GM12874 (cell line): ENCODE measurements at regions not wholly inside any gene's neighbourhood (a gene's known extent, or its start where the extent isn't known, plus 50 kb on each side); places are given as distances from the start of the nearest gene placed in this dataset.

Experiments used
- TF ChIP-seq, protein P1 (sequence below): IDR thresholded peaks from 2 replicates; pipeline ENCODE4 v1.5.1; 2011; ENCODE audit warnings: low read depth, mild to moderate bottlenecking, control low read depth, low read length, moderate library complexity; ENCODE audit not compliant: insufficient read depth

DNA sequence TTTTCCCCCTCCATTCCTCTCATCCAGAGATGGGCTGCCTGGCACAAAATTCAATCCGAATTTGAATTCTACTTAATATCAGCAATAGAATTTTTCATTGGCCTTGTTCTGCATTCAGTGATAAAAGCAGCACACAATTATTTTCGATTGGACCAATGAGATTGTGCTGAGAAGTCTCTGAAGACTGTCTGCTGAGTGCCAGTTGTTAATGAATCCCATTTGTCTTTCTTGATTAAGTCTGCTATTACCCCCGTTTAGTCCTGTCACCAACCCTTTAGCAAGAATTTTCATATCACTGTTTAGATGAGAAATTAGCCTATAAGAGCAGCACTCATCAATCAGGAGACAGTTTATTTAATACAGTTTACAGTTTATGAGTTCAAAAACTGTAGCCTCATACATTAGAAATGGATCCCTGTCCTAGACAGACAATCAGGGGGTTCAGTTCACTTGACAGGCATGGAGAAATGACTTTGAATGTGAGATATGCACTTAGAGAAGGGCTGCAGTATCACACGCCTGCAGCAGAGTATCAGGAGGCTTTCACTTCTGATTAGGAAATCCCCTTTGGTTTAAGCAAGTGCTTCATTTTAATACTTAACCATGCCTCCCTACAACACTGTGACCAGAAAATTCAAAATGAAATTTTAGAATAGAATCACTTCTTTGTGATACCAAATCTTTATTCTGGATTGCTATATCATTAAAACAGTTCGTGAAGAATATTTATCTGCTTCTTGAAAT, 304.7 kb upstream of the PTBP2 start:
- TF ChIP-seq, protein P1, sequence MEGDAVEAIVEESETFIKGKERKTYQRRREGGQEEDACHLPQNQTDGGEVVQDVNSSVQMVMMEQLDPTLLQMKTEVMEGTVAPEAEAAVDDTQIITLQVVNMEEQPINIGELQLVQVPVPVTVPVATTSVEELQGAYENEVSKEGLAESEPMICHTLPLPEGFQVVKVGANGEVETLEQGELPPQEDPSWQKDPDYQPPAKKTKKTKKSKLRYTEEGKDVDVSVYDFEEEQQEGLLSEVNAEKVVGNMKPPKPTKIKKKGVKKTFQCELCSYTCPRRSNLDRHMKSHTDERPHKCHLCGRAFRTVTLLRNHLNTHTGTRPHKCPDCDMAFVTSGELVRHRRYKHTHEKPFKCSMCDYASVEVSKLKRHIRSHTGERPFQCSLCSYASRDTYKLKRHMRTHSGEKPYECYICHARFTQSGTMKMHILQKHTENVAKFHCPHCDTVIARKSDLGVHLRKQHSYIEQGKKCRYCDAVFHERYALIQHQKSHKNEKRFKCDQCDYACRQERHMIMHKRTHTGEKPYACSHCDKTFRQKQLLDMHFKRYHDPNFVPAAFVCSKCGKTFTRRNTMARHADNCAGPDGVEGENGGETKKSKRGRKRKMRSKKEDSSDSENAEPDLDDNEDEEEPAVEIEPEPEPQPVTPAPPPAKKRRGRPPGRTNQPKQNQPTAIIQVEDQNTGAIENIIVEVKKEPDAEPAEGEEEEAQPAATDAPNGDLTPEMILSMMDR = no peak

DNA sequence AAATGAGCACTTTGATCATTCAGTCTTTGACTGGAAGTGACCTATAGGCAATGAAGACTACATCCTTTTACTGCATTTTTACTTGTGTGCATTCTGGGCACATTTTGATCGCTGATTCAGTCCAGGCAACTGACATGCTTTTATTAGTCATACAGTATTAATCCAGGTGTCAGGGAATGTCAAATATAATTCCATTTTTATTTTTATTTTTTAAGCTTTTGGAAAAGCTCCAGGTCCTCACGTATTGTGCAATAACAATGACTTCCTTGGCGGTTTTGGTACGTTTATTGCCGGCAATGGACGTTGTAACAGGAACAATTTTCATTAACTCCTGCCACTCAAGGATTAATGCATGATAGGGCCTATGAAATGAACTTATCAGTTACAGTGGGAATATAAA, 302.6 kb upstream of the PTBP2 start:
- TF ChIP-seq, protein P1 = no peak

DNA sequence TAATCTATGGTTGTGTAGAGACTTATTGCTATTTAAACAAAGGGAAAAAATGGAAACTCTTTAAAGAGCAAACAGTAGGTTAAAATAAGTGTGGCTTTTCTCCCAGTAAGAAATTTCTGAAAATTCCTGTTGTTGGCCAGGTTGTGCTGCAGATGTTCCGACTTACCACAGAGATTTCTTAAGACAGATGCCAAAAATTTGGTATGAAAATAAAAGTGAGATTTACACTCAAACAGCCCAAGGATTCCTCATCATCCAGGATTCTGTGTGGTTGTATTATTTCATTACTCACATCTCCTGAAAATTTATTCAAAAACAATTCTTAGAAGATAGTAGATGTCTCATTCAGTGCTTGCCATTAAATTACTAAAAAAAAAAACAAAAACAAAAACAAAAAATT, 296.7 kb upstream of the PTBP2 start:
- TF ChIP-seq, protein P1 = no peak

DNA sequence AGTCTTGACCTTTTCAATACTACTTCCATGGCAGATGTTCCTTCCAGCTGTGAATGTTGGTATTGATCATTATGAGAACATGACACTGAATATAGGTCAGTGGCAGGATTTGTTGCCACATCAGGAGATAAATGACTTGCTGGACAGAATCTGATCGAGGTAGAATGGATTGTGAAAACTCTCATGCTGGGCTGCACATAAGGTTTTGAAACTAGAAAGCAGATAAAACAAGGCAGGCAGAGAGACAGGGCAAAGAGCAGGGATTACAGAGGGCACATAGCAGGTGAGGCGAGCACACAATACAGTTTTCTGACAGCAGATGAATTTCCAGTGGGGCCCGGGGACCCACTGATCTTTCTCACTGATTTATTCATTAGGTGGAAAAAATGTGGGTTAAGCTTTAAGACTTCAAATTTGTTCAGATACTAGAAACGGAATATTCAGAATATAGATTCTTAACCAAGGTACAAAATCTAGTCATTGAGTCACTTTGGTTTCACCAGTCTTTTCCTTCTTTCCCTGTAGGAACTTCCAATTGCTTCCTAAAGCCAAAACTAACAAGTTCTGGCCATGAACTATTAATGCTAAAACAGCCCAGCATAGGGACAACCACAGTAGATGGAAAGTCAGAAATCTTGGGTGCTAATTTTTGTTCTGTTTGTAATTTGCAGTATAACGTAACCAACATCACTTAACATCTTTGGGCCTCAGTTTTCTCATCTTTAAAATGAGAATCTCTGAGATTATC, 296.0 kb upstream of the PTBP2 start:
- TF ChIP-seq, protein P1 = no peak

DNA sequence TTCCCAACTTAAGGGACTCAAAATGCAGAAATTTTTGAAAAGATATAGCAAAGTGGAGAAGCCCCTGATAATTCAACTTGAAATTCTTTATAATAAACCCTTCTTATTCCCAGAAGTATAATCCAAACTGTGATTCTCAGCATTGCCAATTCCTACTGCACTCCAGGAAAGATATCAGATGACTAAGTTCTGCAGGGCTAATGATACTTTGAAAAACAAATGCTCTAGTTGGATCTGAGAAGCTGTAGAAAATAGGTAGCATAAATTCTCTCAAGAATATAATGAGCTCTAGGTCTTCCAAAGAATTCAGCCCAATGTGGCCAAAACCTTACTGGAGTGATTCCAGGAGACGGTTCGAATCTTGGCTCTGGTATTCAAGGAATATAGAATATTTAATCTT, 294.0 kb upstream of the PTBP2 start:
- TF ChIP-seq, protein P1 = no peak

DNA sequence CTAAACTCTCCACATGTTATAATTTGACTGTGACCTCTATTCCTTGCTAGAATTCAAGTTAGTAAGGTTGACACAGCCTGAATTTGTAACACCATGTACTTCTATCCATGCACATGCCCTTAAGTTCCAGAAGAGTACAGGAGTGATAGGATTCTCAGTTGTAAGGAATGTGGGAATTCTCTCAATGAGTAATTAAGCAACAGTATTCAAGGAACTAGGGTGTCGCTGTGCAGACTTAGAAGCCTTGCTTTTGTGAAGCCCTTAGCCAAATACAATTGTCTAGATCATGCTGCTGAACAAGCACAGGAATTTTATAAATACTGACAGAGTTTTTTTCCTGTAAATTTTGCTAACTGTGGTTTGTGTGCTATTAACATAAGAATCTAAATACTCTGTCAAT, 276.3 kb upstream of the PTBP2 start:
- TF ChIP-seq, protein P1 = no peak

DNA sequence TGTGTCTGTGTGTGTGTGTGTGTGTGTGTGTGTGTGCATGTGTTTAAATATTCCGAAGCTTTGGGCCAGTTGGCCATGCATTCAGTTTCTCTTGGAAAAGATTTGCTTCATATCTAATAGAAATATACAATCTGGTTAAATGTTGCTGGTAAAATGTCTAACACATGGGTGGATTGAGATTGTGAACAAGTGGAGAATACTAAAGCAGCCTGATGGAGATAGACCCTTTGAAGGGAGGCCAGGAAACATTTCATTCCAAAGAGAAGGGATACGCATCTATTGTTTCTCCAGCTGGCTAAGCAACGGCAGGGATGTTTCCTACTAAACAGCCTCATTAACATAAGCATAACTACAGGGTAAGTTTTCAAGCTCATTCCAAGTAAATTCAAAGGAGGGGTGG, 257.5 kb upstream of the PTBP2 start:
- TF ChIP-seq, protein P1 = no peak
